HCT116 (cell line): ENCODE measurements at regions not wholly inside any gene's neighbourhood (a gene's known extent, or its start where the extent isn't known, plus 50 kb on each side); places are given as distances from the start of the nearest gene placed in this dataset.

ENCODE experiments used
- ATAC-seq: fragments of 200-7000 bp; cut with Tn5 transposase; 2 replicates; pipeline ENCODE4 v1.9.1; 2020; ENCODE audit warnings: mild to moderate bottlenecking, moderate library complexity
- BruUV-seq: library from RNA; stranded (reverse); fragments of 400-500 nt; replicated peaks from 2 replicates; lab custom pipeline; 2021; lab: Mats Ljungman, UMichigan
- CTCF ChIA-PET: fragments of 300-600 bp; sonication (Branson Sonifier 250); formaldehyde crosslinking; loops from one replicate; lab custom pipeline; 2021; ENCODE audit warnings: antibody characterized with exemption; lab: Charles Lee
- POLR2A ChIA-PET: fragments of 300-600, 350-600 bp; sonication (Branson Sonifier 250); formaldehyde crosslinking; loops from one replicate; lab custom pipeline; 2021; ENCODE audit warnings: antibody characterized with exemption; lab: Charles Lee
- RAD21 ChIA-PET, 2 experiments: fragments of 300-600 bp; sonication (Branson Sonifier 250); formaldehyde crosslinking; loops; one replicate each; lab custom pipeline; 2023; ENCODE audit warnings: low total read pairs in 2 of 2; ENCODE audit not compliant: uncharacterized antibody in 2 of 2, unreplicated experiment in 2 of 2, low non-redundant PET in 1 of 2; lab: Charles Lee
- DNase-seq: peaks from one replicate; pipeline ENCODE4 v3.0.0-alpha.2; 2010; ENCODE audit warnings: low read depth, low spot score
- H2AFZ ChIP-seq: fragments of 200-600 bp; shearing (Covaris generic), sonication (generic); 2 replicates; pipeline ENCODE4 v1.6.1; 2017; ENCODE audit warnings: low read depth, mixed run types, mixed read lengths, antibody characterized with exemption, low read length; ENCODE audit not compliant: poor library complexity, severe bottlenecking
- H3K27ac ChIP-seq: 2 replicates; pipeline ENCODE4 v1.5.1; 2012; ENCODE audit warnings: low read depth, low read length
- H3K27me3 ChIP-seq: fragments of 200-600 bp; sonication (generic); 2 replicates; pipeline ENCODE4 v1.6.1; 2016; ENCODE audit warnings: mixed run types, low read length, mixed read lengths; ENCODE audit not compliant: insufficient read depth
- H3K36me3 ChIP-seq, 2 experiments: fragments of 200-500 bp in 1 of 2; fragments of 200-600 bp in 1 of 2; sonication (Bioruptor generic) in 1 of 2; sonication (generic) in 1 of 2; 2 replicates each; pipeline versions ENCODE4 v1.5.1 to v1.6.1; 2014 to 2016; ENCODE audit warnings: low read length in 2 of 2, inconsistent platforms in 1 of 2, mixed read lengths in 1 of 2, mixed run types in 1 of 2; ENCODE audit not compliant: insufficient read depth in 2 of 2, control insufficient read depth in 1 of 2
- H3K4me1 ChIP-seq, 2 experiments: fragments of 200-600 bp in 1 of 2; sonication (generic) in 1 of 2; 2 replicates each; pipeline versions ENCODE4 v1.5.1 to v1.6.1; 2012 to 2017; ENCODE audit warnings: low read length in 2 of 2, inconsistent platforms in 1 of 2, mild to moderate bottlenecking in 1 of 2, mixed read lengths in 1 of 2, mixed run types in 1 of 2, moderate library complexity in 1 of 2; ENCODE audit not compliant: insufficient read depth in 2 of 2, control insufficient read depth in 1 of 2
- H3K4me2 ChIP-seq: fragments of 200-600 bp; sonication (generic); 2 replicates; pipeline ENCODE4 v1.6.1; 2017; ENCODE audit warnings: mixed run types, low read length, mixed read lengths
- H3K4me3 ChIP-seq, 2 experiments: fragments of 200-600 bp in 1 of 2; sonication (generic) in 1 of 2; replicated peaks in 1 of 2; 2 replicates each; pipeline ENCODE4 v1.5.1; 2011 to 2016; ENCODE audit warnings: low read length in 2 of 2, control low read depth in 1 of 2, low read depth in 1 of 2, mild to moderate bottlenecking in 1 of 2, mixed read lengths in 1 of 2, mixed run types in 1 of 2
- H3K79me2 ChIP-seq: fragments of 200-600 bp; sonication (generic); 2 replicates; pipeline ENCODE4 v1.6.1; 2017; ENCODE audit warnings: mild to moderate bottlenecking, mixed run types, low read length, moderate library complexity, mixed read lengths; ENCODE audit not compliant: insufficient read depth
- H3K9ac ChIP-seq: fragments of 200-600 bp; sonication (generic); 2 replicates; pipeline ENCODE4 v1.6.1; 2016; ENCODE audit warnings: low read length, mixed read lengths
- H3K9me2 ChIP-seq: fragments of 200-600 bp; sonication (generic), shearing (Covaris generic); 2 replicates; pipeline ENCODE4 v1.6.1; 2017; ENCODE audit warnings: mixed run types, mild to moderate bottlenecking, moderate library complexity; ENCODE audit not compliant: insufficient read depth
- H3K9me3 ChIP-seq, 2 experiments: fragments of 200-500 bp in 1 of 2; fragments of 200-600 bp in 1 of 2; sonication (Bioruptor generic) in 1 of 2; sonication (generic) in 1 of 2; 2 replicates each; pipeline ENCODE4 v1.6.1; 2014 to 2017; ENCODE audit warnings: low read length in 2 of 2, mixed read lengths in 2 of 2, inconsistent platforms in 1 of 2, low read depth in 1 of 2, mild to moderate bottlenecking in 1 of 2, mixed run types in 1 of 2, moderate library complexity in 1 of 2; ENCODE audit not compliant: control insufficient read depth in 1 of 2, insufficient read depth in 1 of 2
- H4K20me1 ChIP-seq: fragments of 200-600 bp; sonication (generic), shearing (Covaris generic); 2 replicates; pipeline ENCODE4 v1.6.1; 2017; ENCODE audit warnings: mixed run types, mild to moderate bottlenecking, moderate library complexity; ENCODE audit not compliant: insufficient read depth
- CBX3 ChIP-seq: IDR thresholded peaks from 2 replicates; pipeline ENCODE4 v1.6.1; 2012; ENCODE audit warnings: low read depth
- CEBPB ChIP-seq: IDR thresholded peaks from 2 replicates; pipeline ENCODE4 v1.6.1; 2012; ENCODE audit warnings: low read depth
- ELF1 ChIP-seq: IDR thresholded peaks from 2 replicates; pipeline ENCODE4 v1.6.1; 2012; ENCODE audit warnings: low read depth, borderline replicate concordance
- EZH2 ChIP-seq: fragments of 200-600 bp; sonication (generic); IDR thresholded peaks from 2 replicates; pipeline ENCODE4 v1.6.1; 2017; ENCODE audit warnings: antibody characterized with exemption, mixed run types
- EZH2phosphoT487 ChIP-seq: fragments of 200-600 bp; IDR thresholded peaks from 2 replicates; pipeline ENCODE4 v1.6.1; 2018; ENCODE audit warnings: antibody characterized with exemption, borderline replicate concordance
- FOSL1 ChIP-seq: IDR thresholded peaks from 2 replicates; pipeline ENCODE4 v1.6.1; 2012; ENCODE audit warnings: low read depth
- JUND ChIP-seq: IDR thresholded peaks from 2 replicates; pipeline ENCODE4 v1.6.1; 2012
- POLR2AphosphoS5 ChIP-seq: IDR thresholded peaks from 2 replicates; pipeline ENCODE4 v1.6.1; 2011; ENCODE audit warnings: mild to moderate bottlenecking, low read depth, low read length, moderate library complexity
- RAD21 ChIP-seq: IDR thresholded peaks from 2 replicates; pipeline ENCODE4 v1.6.1; 2012; ENCODE audit warnings: low read depth, mild to moderate bottlenecking
- SP1 ChIP-seq: IDR thresholded peaks from 2 replicates; pipeline ENCODE4 v1.6.1; 2012; ENCODE audit warnings: low read depth
- SRF ChIP-seq: IDR thresholded peaks from 2 replicates; pipeline ENCODE4 v1.6.1; 2012; ENCODE audit warnings: low read depth
- ZNF274 ChIP-seq: fragments of 200-500 bp; sonication (Bioruptor generic); IDR thresholded peaks from 2 replicates; pipeline ENCODE4 v1.6.1; 2014; ENCODE audit warnings: mild to moderate bottlenecking, low read depth, low read length, inconsistent platforms
- intact Hi-C: fragments of 100-400 bp; cut with micrococcal nuclease; formaldehyde crosslinking; loops from 2 replicates; pipeline ENCODE4 v1.10.0; 2022
- TF ChIP-seq, protein P1 (sequence below), 3 experiments: fragments of 200-600 bp in 1 of 3; sonication (generic) in 1 of 3; IDR thresholded peaks in 2 of 3; conservative IDR thresholded peaks in 1 of 3; 2 replicates each; pipeline ENCODE4 v1.5.1; 2012 to 2017; ENCODE audit warnings: low read depth in 2 of 3, low read length in 2 of 3, antibody characterized with exemption in 1 of 3, borderline replicate concordance in 1 of 3, control low read depth in 1 of 3, mild to moderate bottlenecking in 1 of 3, mixed read lengths in 1 of 3, mixed run types in 1 of 3, moderate library complexity in 1 of 3; ENCODE audit not compliant: insufficient read depth in 1 of 3
- TF ChIP-seq, protein P2 (sequence below): IDR thresholded peaks from 2 replicates; pipeline ENCODE4 v1.6.1; 2011; ENCODE audit warnings: mild to moderate bottlenecking, low read length, moderate library complexity; ENCODE audit not compliant: insufficient replicate concordance; ENCODE audit errors: extremely low read depth

DNA sequence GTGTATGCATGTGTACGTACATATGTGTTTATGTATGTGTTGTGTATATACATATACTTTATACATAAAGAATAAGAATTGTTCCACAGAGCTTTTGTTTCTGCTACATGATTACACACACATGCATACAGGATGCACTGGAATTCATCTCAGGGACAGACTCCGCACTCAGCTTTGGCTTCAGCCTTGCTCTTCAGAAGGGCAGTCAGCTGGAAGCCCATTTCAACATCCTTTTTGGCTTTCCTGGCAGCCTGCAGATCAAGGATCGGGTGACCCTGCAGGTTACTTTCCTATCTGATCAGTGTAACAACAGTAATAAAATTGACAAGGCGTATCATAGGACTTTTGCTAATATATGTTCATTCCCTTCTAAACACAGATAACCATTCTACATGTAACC lies 144.1 kb upstream of the COPS8 start:
- no peaks in the 10 kb centered on the region for H3K9me3 ChIP-seq
- DNase-seq: no peak
- CTCF ChIA-PET: no interaction called here
- no peak overlapping the region for H2AFZ ChIP-seq
- POLR2A ChIA-PET: no interaction called here
- H3K27ac ChIP-seq: no peak overlapping the region
- no peak for ATAC-seq
- H3K4me1 ChIP-seq: no peaks in the 10 kb centered on the region
- no peaks in the 10 kb centered on the region for H3K9me2 ChIP-seq
- no TSS peak for BruUV-seq
- H3K9ac ChIP-seq: no peak overlapping the region
- peaks cover 32% of the 10 kb centered on the region for H3K27me3 ChIP-seq
- TF ChIP-seq SP1 (no peak), SRF (no peak), ZNF274 (no peak), EZH2 (no peak), RAD21 (no peak), JUND (no peak), ELF1 (no peak), EZH2phosphoT487 (no peak), CEBPB (no peak), POLR2AphosphoS5 (no peak), FOSL1 (no peak), CBX3 (no peak)
- TF ChIP-seq, protein P1, sequence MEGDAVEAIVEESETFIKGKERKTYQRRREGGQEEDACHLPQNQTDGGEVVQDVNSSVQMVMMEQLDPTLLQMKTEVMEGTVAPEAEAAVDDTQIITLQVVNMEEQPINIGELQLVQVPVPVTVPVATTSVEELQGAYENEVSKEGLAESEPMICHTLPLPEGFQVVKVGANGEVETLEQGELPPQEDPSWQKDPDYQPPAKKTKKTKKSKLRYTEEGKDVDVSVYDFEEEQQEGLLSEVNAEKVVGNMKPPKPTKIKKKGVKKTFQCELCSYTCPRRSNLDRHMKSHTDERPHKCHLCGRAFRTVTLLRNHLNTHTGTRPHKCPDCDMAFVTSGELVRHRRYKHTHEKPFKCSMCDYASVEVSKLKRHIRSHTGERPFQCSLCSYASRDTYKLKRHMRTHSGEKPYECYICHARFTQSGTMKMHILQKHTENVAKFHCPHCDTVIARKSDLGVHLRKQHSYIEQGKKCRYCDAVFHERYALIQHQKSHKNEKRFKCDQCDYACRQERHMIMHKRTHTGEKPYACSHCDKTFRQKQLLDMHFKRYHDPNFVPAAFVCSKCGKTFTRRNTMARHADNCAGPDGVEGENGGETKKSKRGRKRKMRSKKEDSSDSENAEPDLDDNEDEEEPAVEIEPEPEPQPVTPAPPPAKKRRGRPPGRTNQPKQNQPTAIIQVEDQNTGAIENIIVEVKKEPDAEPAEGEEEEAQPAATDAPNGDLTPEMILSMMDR (IDR thresholded peaks at IDR 0.05 in 2 of 3, conservative IDR thresholded peaks at IDR 0.05 in 1 of 3; ENCODE audit: borderline replicate concordance in 1 of 3, insufficient read depth in 1 of 3, low read depth in 2 of 3, low read length in 2 of 3): no peak
- TF ChIP-seq, protein P2, sequence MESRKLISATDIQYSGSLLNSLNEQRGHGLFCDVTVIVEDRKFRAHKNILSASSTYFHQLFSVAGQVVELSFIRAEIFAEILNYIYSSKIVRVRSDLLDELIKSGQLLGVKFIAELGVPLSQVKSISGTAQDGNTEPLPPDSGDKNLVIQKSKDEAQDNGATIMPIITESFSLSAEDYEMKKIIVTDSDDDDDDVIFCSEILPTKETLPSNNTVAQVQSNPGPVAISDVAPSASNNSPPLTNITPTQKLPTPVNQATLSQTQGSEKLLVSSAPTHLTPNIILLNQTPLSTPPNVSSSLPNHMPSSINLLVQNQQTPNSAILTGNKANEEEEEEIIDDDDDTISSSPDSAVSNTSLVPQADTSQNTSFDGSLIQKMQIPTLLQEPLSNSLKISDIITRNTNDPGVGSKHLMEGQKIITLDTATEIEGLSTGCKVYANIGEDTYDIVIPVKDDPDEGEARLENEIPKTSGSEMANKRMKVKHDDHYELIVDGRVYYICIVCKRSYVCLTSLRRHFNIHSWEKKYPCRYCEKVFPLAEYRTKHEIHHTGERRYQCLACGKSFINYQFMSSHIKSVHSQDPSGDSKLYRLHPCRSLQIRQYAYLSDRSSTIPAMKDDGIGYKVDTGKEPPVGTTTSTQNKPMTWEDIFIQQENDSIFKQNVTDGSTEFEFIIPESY: no peak
- RAD21 ChIA-PET: no interaction called here
- H3K4me2 ChIP-seq: no peak overlapping the region
- H3K4me3 ChIP-seq: no peak overlapping the region
- H4K20me1 ChIP-seq: no peaks in the 10 kb centered on the region
- H3K79me2 ChIP-seq: no peaks in the 10 kb centered on the region
- intact Hi-C loops: no loop called here
- H3K36me3 ChIP-seq: no peaks in the 10 kb centered on the region
